Sciatic nerve (tissue), 2 donors: ENCODE measurements at regions not wholly inside any gene's neighbourhood (a gene's known extent, or its start where the extent isn't known, plus 50 kb on each side); places are given as distances from the start of the nearest gene placed in this dataset.
"Not testable (repeated sequence)": the region's sequence is repeated elsewhere in the genome, so short reads cannot be mapped to it uniquely, and the experiment has no call there.

Experiments
- ATAC-seq: fragments of 200-7000 bp; cut with Tn5 transposase; one replicate; pipeline ENCODE4 v1.9.1; 2020; ENCODE audit warnings: mild to moderate bottlenecking, moderate library complexity
- DNase-seq: peaks from one replicate; pipeline ENCODE4 v3.0.0-alpha.2; 2020; ENCODE audit warnings: low spot score
- intact Hi-C: fragments of 100-400 bp; cut with DNase I; formaldehyde crosslinking; loops from one replicate; pipeline ENCODE4 v1.14.2; 2022
- donor health status: DM: no; HTN: no; CAD: no.
- donor health status: DM: no; HTN: no; CAD: no.

DNA sequence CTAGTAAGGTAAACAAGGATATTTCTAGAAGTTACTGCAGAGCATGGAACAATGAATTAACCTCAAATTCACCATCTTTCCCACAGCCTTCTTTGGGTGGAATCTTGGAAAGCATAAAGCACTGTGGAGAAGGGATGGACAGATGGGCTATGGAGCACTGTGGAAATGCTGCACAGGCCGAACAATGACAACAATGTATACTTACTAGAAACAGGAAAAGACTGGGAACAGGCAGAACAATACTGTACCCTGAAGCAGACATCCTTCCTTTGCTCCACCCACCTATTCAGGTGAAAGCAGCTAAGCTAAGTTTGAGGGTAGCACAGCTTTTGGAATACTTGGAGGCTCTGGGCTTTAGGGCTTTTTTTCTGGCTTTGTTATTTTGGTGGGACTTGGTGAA lies 250.6 kb upstream of the KLF8 start:
- ATAC-seq (no peak), DNase-seq (no peak)
- intact Hi-C loops: no loop called here

DNA sequence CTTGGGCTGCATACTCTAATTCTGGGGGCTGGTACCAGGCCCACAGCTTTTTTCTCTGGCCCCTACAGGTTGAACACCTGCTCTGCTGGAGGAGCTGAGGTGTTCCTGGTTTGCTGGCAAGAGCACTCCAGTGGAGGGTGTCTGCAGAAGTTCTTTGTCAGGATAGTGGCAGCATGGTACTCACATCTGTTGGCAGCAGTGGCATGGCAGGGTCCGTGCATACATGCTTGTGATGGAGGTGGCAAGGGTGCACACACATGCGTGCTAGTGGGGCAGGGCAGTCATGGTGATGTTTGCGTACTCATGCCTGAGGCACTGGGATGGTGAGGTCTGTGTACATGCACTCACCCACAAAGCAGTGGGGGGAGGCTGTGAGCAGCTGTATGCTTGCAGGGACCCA lies 235.5 kb upstream of the KLF8 start:
- no peak for DNase-seq
- intact Hi-C loops: no loop called here
- ATAC-seq: no peak

DNA sequence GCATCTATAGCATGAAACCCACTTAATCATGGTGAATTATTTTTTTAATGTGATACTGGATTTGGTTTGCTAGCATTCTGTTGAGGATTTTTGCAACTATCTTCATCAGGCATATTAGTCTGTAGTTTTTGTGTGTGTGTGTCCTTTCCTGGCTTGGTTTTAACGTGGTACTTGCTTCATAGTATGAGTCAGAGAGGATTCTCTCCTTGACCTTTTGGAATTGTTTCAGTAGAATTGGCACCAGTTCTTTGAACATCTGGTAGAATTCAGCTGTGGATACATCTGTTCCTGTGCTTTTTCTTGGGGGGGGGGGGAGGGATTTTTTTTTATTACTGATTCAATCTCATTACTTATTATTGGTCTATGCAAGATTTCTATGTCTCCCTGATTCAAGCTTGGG lies 232.0 kb upstream of the KLF8 start:
- peak; percentile 78 for ATAC-seq
- no peak for DNase-seq
- intact Hi-C loops: no loop called here

DNA sequence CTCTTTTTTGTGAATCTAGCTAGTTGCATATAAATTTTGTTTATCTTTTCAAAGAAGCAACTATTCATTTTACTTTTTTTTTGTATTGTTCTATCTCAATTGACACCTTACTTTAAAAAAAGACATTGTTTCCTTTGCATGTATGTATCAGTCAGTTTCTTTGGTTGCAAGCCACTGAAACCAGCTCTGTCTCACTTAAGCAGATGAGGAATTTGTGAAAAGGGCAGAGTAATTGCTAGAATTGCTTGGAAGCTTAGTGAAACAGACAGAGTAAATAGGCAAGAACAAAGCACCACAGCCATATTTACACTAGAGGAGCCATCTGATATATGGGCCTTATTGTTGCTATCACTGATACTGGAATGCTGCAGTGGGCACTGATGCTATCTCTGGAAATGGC lies 231.4 kb upstream of the KLF8 start:
- DNase-seq (no peak), ATAC-seq (no peak)
- intact Hi-C loops: no loop called here

DNA sequence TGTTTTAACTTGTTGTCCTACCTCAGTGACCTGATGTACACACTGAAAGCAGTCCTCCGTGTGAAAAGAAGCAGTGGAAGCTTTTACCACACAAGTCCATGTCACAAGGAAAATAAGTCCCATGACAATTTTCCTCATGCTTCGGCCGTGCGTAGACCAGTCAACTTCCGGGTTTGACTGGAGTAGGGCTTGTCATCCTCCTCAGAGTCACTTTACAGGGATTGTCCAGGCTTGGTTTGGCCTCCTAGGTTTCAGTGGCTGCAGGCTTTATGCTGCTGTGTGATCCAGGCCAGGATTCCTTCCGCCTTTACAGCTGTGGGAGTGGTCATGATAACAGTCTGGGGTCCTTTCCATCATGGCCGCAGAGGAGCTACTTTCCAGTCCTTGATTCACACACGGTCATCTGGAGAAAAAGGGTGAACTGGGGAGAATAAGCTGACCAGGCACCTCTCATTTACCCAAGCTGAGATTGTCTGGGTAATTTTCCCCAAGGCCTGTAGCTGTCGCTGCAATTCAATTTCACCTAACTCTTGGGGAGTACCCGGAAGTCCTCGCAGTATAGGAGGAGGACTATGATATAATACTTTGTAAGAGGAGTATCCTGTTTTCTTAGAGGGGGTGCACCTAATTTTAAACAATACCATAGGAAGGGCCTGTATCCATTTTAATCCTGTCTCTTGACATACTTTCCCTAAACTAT lies 206.1 kb upstream of the KLF8 start:
- intact Hi-C loops: no loop called here
- ATAC-seq: no peak
- DNase-seq: no peak

DNA sequence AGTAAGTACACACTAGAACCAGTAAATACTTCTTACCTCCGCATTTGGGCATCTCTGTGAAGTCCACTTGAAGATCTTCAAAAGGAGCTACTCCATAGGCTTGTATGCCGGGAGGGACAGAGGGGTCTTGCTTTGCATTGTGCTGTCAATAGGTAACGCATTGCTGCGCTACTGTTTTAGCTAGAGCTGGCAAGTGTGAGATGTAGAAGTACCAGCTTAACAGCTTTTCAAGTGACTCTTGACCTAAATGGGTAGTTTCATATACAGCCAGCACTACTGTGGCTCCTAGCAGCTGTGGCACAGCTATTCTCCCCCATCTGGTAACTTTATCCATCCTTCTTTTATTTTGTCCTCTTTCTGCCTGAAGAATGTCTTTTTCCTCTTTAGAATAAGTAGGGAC lies 205.3 kb upstream of the KLF8 start:
- intact Hi-C loops: no loop called here
- ATAC-seq (no peak), DNase-seq (no peak)

DNA sequence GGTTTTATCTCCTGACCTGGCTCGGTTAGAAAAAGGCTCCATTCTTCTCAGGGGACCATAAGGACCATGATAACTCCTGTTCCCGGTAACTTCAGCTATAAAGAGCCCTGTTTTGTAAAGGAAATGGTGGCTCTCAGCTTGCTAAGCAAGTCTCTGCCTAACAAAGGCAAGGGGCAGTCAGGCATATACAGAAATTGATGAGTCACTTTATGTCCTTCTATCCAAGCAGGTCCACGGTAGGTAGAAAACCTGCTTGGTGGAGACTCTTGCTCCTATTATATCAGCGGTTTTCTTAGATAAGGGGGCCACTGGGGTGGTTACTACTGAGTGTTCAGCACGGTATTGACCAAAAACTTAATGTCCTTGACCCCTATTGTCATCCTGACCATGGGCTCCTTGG lies 203.0 kb upstream of the KLF8 start:
- intact Hi-C loops: no loop called here
- ATAC-seq: no peak
- no peak for DNase-seq

DNA sequence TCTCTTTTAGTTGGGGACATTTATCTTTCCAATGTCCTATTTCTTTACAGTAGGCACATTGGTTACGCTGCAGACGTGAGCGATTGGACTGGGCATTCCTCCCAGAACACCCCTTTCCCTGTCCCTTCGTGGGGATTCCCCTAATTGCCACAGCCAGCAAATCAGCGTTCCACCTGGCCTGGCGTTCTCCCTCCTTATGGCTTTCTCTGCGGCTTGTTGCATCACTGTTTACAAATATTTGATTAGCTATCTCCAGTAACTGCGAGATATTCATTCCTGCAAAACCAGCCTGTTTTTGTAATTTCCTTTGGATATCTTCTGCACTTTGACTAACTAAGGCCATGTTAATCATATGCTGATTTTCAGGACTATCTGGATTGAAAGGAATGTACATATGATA lies 202.5 kb upstream of the KLF8 start:
- ATAC-seq (no peak), DNase-seq (no peak)
- intact Hi-C loops: no loop called here

DNA sequence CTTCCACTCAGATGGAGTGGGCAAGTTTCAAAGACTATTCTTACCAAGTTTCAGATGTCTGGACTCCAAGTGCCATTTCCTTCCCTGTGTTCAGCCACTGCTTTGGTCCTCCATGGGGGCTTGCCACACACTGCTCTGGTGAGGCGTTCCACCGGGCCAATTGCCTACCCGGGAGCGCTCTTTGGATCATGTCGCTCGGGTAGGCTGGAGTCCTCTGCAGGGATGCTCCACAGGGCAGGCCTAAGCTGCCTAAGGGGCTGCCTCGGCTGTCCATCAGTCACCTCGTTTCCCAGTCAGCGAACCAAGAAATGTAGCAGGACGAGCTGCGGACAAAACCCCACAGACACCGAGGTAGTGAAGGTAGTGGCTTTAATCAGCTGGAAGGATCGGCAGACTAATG lies 200.7 kb upstream of the KLF8 start:
- no peak for ATAC-seq
- no peak for DNase-seq
- intact Hi-C loops: no loop called here

DNA sequence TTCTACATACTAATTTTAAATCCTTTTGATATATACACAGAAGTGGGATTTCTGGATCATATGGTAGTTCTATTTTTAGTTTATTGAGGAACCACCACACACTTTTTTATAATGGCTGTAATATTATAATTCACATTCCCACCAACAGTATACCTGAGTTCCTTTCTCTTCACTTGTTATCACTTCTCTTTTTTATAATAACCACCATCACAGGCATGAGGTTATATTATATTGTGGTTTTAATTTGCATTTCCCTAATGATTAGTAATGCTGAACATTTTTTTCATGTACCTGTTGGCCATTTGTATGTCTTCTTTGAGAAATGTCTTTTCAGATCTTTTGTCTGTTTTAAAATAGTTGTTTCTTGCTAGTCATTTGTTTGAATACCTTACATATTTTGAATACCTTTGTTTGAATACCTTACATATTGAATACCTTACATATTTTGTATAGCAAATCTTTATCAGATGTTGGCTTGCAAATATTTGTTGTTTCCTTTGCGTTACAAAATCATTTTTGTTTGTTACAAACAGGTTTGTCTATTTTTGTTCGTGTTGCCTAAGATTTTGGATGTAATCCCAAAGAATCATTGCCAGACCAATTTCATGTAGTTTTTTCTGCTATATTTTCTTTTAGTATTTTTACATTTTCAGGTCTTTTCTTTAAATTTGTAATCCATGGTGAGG lies 198.5 kb upstream of the KLF8 start:
- ATAC-seq (no peak), DNase-seq (no peak)
- intact Hi-C loops: no loop called here

DNA sequence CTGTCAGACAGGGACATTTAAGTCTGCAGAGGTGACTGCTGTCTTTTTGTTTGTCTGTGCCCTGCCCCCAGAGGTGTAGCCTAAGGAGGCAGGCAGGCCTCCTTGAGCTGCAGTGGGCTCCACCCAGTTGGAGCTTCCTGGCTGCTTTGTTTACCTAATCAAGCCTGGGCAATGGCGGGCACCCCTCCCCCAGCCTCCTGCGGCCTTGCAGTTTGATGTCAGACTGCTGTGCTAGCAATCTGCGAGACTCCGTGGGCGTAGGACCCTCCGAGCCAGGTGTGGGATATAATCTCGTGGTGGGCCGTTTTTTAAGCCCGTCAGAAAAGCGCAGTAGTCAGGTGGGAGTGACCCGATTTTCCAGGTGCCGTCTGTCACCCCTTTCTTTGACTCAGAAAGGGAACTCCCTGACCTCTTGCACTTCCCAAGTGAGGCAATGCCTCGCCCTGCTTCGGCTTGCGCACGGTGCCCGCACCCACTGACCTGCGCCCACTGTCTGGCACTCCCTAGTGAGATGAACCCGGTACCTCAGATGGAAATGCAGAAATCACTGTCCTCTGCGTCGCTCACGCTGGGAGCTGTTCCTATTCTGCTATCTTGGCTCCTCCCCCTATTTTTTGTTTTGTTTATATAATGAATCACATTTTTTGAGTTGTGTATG lies 179.4 kb upstream of the KLF8 start:
- intact Hi-C loops, DNase-seq, ATAC-seq: not testable (repeated sequence)

DNA sequence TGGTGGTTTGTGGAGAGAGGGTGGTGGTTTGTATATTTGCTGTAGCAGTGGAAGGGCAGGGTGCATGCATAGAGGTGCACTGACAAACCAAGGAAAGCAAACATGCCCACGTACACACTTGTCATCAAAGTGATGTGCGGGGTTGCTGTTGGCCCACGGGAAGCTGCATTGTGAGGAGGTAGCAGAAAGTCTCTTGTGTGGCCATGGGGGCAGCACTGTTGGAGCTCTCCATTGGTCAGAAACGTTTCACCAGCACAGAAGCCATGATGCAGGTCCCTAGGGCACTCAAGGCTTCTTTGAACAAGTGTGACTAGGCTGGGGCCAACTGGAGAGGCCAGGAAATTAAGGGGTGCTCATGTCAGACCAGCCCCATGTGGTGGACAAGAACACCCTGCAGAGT lies 174.8 kb upstream of the KLF8 start:
- DNase-seq: no peak
- ATAC-seq: no peak
- intact Hi-C loops: no loop called here

DNA sequence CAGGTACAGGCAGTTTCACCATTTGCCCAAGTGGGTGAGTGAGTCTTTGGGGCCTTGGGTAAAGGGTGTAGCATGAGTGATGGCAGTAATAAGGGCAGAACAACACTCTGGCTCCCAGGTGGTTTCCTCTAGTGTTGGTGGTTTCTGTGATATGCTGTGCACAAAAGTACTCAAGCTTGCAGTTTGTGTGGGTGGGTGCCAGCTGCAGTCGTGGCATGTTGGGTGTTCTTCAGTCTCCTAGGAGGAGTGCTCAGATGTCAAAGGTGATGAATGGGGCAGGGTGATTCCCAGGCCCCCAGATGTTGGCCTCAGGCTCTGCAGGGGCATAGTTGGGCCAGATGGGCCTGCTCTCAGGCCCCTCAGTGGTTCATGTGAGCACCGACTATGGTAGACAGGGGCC lies 166.1 kb upstream of the KLF8 start:
- DNase-seq (no peak), ATAC-seq (no peak)
- intact Hi-C loops: no loop called here

DNA sequence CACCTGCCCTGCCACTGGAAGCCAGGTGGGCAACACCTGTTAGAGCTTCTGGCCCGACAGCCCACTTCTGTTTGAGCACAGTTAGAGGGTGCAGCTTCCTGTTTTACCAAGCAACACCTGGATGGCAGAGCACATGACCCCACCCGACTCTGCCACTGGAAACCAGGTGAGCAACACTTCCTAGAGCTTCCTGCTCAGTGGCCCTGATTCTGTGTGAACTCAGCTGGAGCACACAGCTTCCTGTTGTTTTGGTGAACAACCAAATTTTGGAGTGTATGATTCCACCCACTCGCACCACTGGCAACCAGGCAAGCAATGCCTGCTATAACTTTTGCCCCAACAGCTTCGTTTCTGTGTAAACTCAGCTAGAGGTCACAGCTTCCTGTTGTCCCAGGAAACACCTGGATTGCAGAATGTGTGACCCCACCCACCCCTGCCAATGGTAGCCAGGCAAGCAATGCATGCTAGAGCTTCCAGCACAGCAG lies 163.8 kb upstream of the KLF8 start:
- ATAC-seq: no peak
- no peak for DNase-seq
- intact Hi-C loops: no loop called here

DNA sequence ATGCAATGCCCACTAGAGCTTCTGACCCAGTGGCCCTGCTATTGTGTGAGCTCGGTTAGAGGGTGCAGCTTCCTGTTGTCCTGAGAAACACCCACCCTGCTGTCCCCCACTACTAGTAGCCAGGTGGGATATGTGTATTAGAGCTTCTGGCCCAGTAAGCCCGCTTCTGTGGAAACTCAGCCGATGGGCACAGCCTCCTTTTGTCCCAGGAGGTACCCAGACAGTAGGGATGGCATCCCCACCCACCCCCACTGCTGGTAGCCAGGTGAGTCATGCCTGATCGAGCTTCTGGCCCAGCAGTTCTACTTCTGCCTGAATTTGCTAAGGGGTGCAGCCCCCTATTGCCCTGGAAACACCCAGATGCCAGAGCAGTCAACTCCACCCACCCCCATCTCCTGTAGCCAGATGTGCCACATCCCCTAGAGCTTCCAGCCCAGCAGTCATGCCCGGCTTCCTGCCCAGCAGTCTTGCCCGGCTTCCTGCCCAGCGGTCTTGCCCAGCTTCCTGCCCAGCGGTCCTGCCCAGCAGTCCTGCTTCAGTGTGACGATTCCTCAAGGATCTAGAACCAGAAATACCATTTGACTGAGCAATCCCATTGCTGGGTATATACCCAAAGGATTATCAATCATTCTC lies 162.7 kb upstream of the KLF8 start:
- ATAC-seq (no peak), DNase-seq (no peak)
- intact Hi-C loops: no loop called here

DNA sequence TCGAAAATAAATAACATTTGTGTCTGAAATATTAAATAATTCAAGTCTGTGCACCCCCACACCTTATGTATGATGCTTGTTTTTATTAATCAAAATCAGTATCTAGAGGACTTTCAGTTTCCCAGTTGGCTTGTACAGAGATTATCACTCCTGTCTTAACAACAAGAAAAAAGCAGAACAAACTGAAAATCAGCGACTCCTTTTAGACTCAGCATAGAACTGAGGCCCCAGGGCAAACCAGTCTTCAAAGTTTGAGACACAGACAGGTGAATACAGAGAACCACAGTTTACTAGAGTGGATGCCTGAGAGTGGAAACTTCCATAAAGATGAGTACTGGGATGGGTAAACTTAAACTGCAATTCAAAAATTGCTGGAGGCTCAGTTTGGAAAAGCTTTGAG lies 142.8 kb upstream of the KLF8 start:
- intact Hi-C loops: no loop called here
- ATAC-seq: no peak
- no peak for DNase-seq

DNA sequence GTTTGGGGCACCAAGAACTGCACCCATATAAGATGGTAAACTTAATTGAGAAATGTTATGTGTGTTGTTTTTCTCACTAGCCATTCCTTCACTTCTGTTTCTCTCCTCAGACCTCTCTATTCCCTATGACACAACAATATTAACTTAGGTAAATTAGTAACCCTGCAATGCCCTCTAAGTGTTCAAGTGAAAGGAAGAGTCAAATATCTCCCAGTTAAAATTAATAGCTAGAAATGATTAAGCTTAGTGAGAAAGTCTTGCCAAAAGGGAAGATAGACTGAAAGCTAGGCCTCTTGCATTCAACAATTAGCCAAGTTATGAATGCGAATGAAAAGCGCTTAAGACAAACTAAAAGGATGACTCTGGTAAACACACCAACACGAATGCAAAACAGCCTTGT lies 132.9 kb upstream of the KLF8 start:
- intact Hi-C loops: no loop called here

DNA sequence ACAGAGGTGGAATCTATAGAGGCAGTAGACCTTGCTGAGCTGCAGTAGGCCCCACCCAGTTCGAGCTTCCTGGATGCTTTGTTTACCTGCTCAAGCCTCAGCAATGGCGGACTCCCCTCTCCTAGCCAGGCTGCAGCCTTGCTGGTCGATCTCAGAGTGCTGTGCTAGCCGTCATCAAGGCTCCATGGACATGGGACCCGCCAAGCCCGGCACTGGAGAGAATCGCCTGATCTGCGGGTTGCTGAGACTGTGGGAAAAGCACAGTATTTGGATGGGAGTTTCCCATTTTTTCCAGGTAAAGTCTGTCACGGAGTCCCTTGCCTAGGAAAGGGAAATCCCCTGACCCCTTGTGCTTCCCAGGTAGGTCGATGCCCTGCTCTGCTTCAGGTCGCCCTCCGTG lies 124.8 kb upstream of the KLF8 start:
- DNase-seq: no peak
- no peak for ATAC-seq
- intact Hi-C loops: no loop called here

More for the DNA sequence above, 132.9 kb upstream of the KLF8 start:
- DNase-seq (no peak), ATAC-seq (no peak)

DNA sequence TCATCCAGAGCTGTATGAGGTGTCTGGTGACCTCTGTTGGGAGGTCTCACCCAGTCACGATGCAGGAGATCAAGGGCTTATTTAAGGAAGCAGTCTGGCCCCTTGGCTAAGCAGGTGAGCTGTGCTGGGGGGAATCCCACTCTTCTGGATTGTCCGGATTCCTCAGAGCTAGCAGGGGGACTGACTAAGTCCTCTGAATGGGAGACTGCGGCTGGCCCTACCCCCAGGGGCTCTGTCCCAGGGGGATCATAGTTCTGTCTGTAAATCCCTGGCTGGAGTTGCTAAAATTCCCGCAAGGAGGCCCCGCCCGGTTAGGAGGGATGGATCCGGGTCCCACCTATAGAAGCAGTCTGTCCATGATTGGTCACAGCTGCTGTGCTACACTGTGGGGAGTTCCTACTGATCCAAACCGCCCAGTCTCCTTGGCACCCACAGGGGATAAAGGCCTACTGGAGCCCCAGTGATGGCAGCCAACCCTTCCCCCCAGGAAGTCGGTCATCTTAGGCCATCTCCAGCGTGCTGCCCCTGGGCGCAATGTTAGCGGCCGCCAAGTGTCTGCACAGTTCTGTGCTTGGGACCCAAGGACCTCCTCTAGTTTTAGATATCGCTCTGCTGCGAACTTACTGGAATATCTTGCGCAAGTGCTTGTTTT lies 118.2 kb upstream of the KLF8 start:
- intact Hi-C loops: no loop called here
- DNase-seq (no peak), ATAC-seq (no peak)

DNA sequence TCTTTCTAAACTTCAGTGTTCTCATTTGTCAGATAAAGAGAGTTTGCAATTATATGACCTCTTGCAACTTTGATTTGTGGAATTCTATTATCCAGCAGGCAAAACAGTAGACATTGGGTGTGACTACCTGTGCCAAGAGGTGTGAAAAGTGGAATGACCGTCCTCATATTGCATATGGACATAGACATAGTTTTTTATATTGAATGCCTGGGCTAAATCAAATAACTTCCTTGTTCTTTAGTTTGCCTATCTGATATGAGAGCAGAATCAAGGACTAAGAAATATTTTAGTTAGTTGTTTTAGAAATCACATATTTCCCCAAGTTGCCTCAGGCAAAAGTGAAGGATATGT lies 117.7 kb upstream of the KLF8 start:
- DNase-seq: no peak
- ATAC-seq: no peak
- intact Hi-C loops: no loop called here
